IMR-90 (cell line): ENCODE measurements at regions not wholly inside any gene's neighbourhood (a gene's known extent, or its start where the extent isn't known, plus 50 kb on each side); places are given as distances from the start of the nearest gene placed in this dataset.

ENCODE experiments used
- BHLHE40 ChIP-seq: fragments of 150-350 bp; IDR thresholded peaks from 2 replicates; pipeline ENCODE4 v1.6.1; 2016; ENCODE audit warnings: mild to moderate bottlenecking, low read depth, low read length
- CHD1 ChIP-seq: IDR thresholded peaks from 2 replicates; pipeline ENCODE4 v1.6.1; 2012; ENCODE audit warnings: low read depth, low read length, improper control_type of control experiment
- CTCF ChIP-seq: conservative IDR thresholded peaks from 2 replicates; pipeline ENCODE4 v1.5.1; 2012; ENCODE audit warnings: mild to moderate bottlenecking, low read depth, low read length, improper control_type of control experiment
- POLR2A ChIP-seq: IDR thresholded peaks from 2 replicates; pipeline ENCODE4 v1.6.1; 2012; ENCODE audit warnings: mild to moderate bottlenecking, low read depth, low read length
- RAD21 ChIP-seq: IDR thresholded peaks from 2 replicates; pipeline ENCODE4 v1.6.1; 2012; ENCODE audit warnings: low read length, improper control_type of control experiment
- RFX5 ChIP-seq: IDR thresholded peaks from 2 replicates; pipeline ENCODE4 v1.8.0; 2012; ENCODE audit warnings: low read depth, mild to moderate bottlenecking, low read length, moderate library complexity
- SMC3 ChIP-seq: fragments of 150-350 bp; IDR thresholded peaks from 2 replicates; pipeline ENCODE4 v1.6.1; 2016; ENCODE audit warnings: low read depth, mild to moderate bottlenecking, antibody characterized with exemption, low read length, moderate library complexity
- USF2 ChIP-seq: fragments of 150-350 bp; IDR thresholded peaks from 2 replicates; pipeline ENCODE4 v1.6.1; 2017; ENCODE audit warnings: mild to moderate bottlenecking, antibody characterized with exemption, low read length, low read depth

GRCh38 chr4:27490766-27491165 is 630.1 kb downstream of the STIM2 start:
- no peak for TF ChIP-seq CTCF
- no peak for TF ChIP-seq RAD21
- no peak for TF ChIP-seq SMC3
- TF ChIP-seq POLR2A = no peak
- TF ChIP-seq CHD1 = no peak
- TF ChIP-seq USF2 = no peak
- no peak for TF ChIP-seq RFX5
- TF ChIP-seq BHLHE40 = no peak
